GM12891 (cell line): ENCODE measurements at regions not wholly inside any gene's neighbourhood (a gene's known extent, or its start where the extent isn't known, plus 50 kb on each side); places are given as distances from the start of the nearest gene placed in this dataset.

ENCODE experiments used
- DNase-seq: peaks from one replicate; pipeline ENCODE4 v3.0.0; 2011; ENCODE audit warnings: low spot score; ENCODE audit not compliant: insufficient read length
- FAIRE-seq: peaks from 2 replicates; lab custom pipeline; 2011; peaks lifted over from hg19 to GRCh38; lab: Jason Lieb, UNC
- PAX5 ChIP-seq: IDR thresholded peaks from 2 replicates; pipeline ENCODE4 v1.6.1; 2011; ENCODE audit warnings: low read length, moderate library complexity, mild to moderate bottlenecking; ENCODE audit not compliant: insufficient read depth, severe bottlenecking
- POLR2A ChIP-seq: IDR thresholded peaks from 2 replicates; pipeline ENCODE4 v1.6.1; 2011; ENCODE audit warnings: low read depth, low read length, control low read depth
- POLR2AphosphoS5 ChIP-seq: IDR thresholded peaks from 2 replicates; pipeline ENCODE4 v1.6.1; 2011; ENCODE audit warnings: low read depth, low read length, control low read depth
- POU2F2 ChIP-seq: IDR thresholded peaks from 2 replicates; pipeline ENCODE4 v1.6.1; 2011; ENCODE audit warnings: low read depth, mild to moderate bottlenecking, control low read depth, low read length, moderate library complexity
- SPI1 ChIP-seq: IDR thresholded peaks from 2 replicates; pipeline ENCODE4 v1.6.1; 2011; ENCODE audit warnings: low read depth, low read length, control low read depth
- TAF1 ChIP-seq: IDR thresholded peaks from 2 replicates; pipeline ENCODE4 v1.6.1; 2011; ENCODE audit warnings: low read depth, low read length, control low read depth

GRCh38 chr4:124199755-124200154 lies 512.8 kb downstream of the ANKRD50 start:
- DNase-seq (no peak), FAIRE-seq (no peak)
- TF ChIP-seq POLR2AphosphoS5 (no peak), SPI1 (no peak), POU2F2 (no peak), TAF1 (no peak), POLR2A (no peak), PAX5 (no peak)

- DNase-seq (no peak), FAIRE-seq (no peak)
These were observed 510.9 kb downstream of the ANKRD50 start for GRCh38 chr4:124201636-124202035.

GRCh38 chr4:124202099-124202498 lies 510.4 kb downstream of the ANKRD50 start:
- FAIRE-seq (no peak), DNase-seq (no peak)
- TF ChIP-seq TAF1 (no peak), POLR2A (no peak), POLR2AphosphoS5 (no peak), SPI1 (no peak), POU2F2 (no peak), PAX5 (no peak)

More at GRCh38 chr4:124201636-124202035, 510.9 kb downstream of the ANKRD50 start:
- TF ChIP-seq POU2F2 (no peak), POLR2AphosphoS5 (no peak), TAF1 (no peak), POLR2A (no peak), PAX5 (no peak), SPI1 (no peak)

GRCh38 chr4:124203613-124204238 lies 508.8 kb downstream of the ANKRD50 start:
- DNase-seq (no peak), FAIRE-seq (no peak)
- TF ChIP-seq TAF1 (no peak), POLR2AphosphoS5 (no peak), POU2F2 (no peak)

- no peak for FAIRE-seq
- no peak for TF ChIP-seq POLR2AphosphoS5
- no peak for TF ChIP-seq SPI1
- TF ChIP-seq PAX5, result no peak
- TF ChIP-seq POU2F2, result no peak
- no peak for TF ChIP-seq POLR2A
- DNase-seq, result no peak
These were observed 505.5 kb downstream of the ANKRD50 start for GRCh38 chr4:124206779-124207605.

GRCh38 chr4:124209211-124209610 lies 503.3 kb downstream of the ANKRD50 start:
- FAIRE-seq (no peak), DNase-seq (no peak)
- TF ChIP-seq POLR2AphosphoS5 (no peak), POLR2A (no peak), SPI1 (no peak), TAF1 (no peak), POU2F2 (no peak), PAX5 (no peak)

- DNase-seq (no peak), FAIRE-seq (no peak)
- TF ChIP-seq SPI1, result no peak
- no peak for TF ChIP-seq TAF1
- no peak for TF ChIP-seq PAX5
- no peak for TF ChIP-seq POU2F2
- TF ChIP-seq POLR2A, result no peak
- TF ChIP-seq POLR2AphosphoS5, result no peak
These were observed 502.9 kb downstream of the ANKRD50 start for GRCh38 chr4:124209626-124210025.

GRCh38 chr4:124210746-124211145 lies 501.8 kb downstream of the ANKRD50 start:
- no peak for FAIRE-seq
- DNase-seq, result no peak
- no peak for TF ChIP-seq SPI1
- TF ChIP-seq POU2F2, result no peak
- TF ChIP-seq POLR2A, result no peak
- no peak for TF ChIP-seq POLR2AphosphoS5

- no peak for DNase-seq
- TF ChIP-seq POLR2AphosphoS5 (no peak), POLR2A (no peak), POU2F2 (no peak), TAF1 (no peak), SPI1 (no peak), PAX5 (no peak)
- FAIRE-seq, result no peak
These were observed 499.5 kb downstream of the ANKRD50 start for GRCh38 chr4:124212815-124213630.
